SH-SY5Y (cell line): ENCODE measurements at regions not wholly inside any gene's neighbourhood (a gene's known extent, or its start where the extent isn't known, plus 50 kb on each side); places are given as distances from the start of the nearest gene placed in this dataset.

Source experiments
- GATA2 ChIP-seq: IDR thresholded peaks from 2 replicates; pipeline ENCODE4 v1.6.1; 2011; ENCODE audit warnings: mild to moderate bottlenecking, low read depth, low read length
- GATA3 ChIP-seq: IDR thresholded peaks from 2 replicates; pipeline ENCODE4 v1.6.1; 2011; ENCODE audit warnings: low read depth, mild to moderate bottlenecking, low read length, moderate library complexity

GRCh38 chr10:78299851-78300468, 266.3 kb downstream of the RPS24 start:
- no peak for TF ChIP-seq GATA3
- TF ChIP-seq GATA2: no peak
